ENCODE measurements at regions not wholly inside any gene's neighbourhood (a gene's known extent, or its start where the extent isn't known, plus 50 kb on each side); places are given as distances from the start of the nearest gene placed in this dataset.

GRCh38 chr6:80544976-80545722 lies 438.7 kb downstream of the BCKDHB start:
- Mint-ChIP-seq H3K27me3 (ENCODE audit: insufficient read depth) (no peaks in the 10 kb centered on the region; the same call in 1 of the 2 replicates), H3K4me1 (ENCODE audit: low read depth) (peaks cover 99% of the 10 kb centered on the region), H3K4me3 (peak overlapping the region; percentile 11; the same call in 1 of the 2 replicates), H3K36me3 (ENCODE audit: low read depth) (peaks cover 3% of the 10 kb centered on the region; the same call in 1 of the 2 replicates), H3K9me3 (no peaks in the 10 kb centered on the region), H3K27ac (no peak overlapping the region)
- TF ChIP-seq CTCF (IDR thresholded peaks at IDR 0.05), result no peak
- DNase-seq, result no peak

- Mint-ChIP-seq H3K27ac (peak overlapping the region; percentile 88), H3K36me3 (ENCODE audit: low read depth) (peaks cover 7% of the 10 kb centered on the region; the same call in 1 of the 2 replicates), H3K4me3 (peak overlapping the region; percentile 54), H3K4me1 (ENCODE audit: low read depth) (peaks cover 100% of the 10 kb centered on the region), H3K9me3 (no peaks in the 10 kb centered on the region), H3K27me3 (ENCODE audit: insufficient read depth) (no peaks in the 10 kb centered on the region; the same call in 1 of the 2 replicates)
- no peak for TF ChIP-seq CTCF (IDR thresholded peaks at IDR 0.05)
- DNase-seq, result no peak
Measured at GRCh38 chr6:80544555-80544954, 438.1 kb downstream of the BCKDHB start.

- no peaks in the 10 kb centered on the region for H3K27me3 Mint-ChIP-seq (ENCODE audit: insufficient read depth)
- H3K27ac Mint-ChIP-seq, result peak overlapping the region; percentile 88
- no peaks in the 10 kb centered on the region for H3K9me3 Mint-ChIP-seq
- peak; percentile 72 for DNase-seq
- peak overlapping the region; percentile 69 for H3K4me3 Mint-ChIP-seq
- peaks cover 94% of the 10 kb centered on the region for H3K4me1 Mint-ChIP-seq (ENCODE audit: low read depth)
- TF ChIP-seq CTCF (IDR thresholded peaks at IDR 0.05), result peak; percentile 58
- peaks cover 7% of the 10 kb centered on the region; the same call in 1 of the 2 replicates for H3K36me3 Mint-ChIP-seq (ENCODE audit: low read depth)
Measured at GRCh38 chr6:80543598-80544222, 437.2 kb downstream of the BCKDHB start.

- peaks cover 89% of the 10 kb centered on the region for H3K4me1 Mint-ChIP-seq (ENCODE audit: low read depth)
- H3K9me3 Mint-ChIP-seq, result no peaks in the 10 kb centered on the region
- peaks cover 7% of the 10 kb centered on the region; the same call in 1 of the 2 replicates for H3K36me3 Mint-ChIP-seq (ENCODE audit: low read depth)
- no peak for TF ChIP-seq CTCF (IDR thresholded peaks at IDR 0.05)
- peak overlapping the region; percentile 88; the same call in 1 of the 2 replicates for H3K27ac Mint-ChIP-seq
- no peak for DNase-seq
- H3K27me3 Mint-ChIP-seq (ENCODE audit: insufficient read depth), result no peaks in the 10 kb centered on the region
- no peak overlapping the region for H3K4me3 Mint-ChIP-seq
Measured at GRCh38 chr6:80543151-80543550, 436.7 kb downstream of the BCKDHB start.

GRCh38 chr6:80541886-80542285 lies 435.4 kb downstream of the BCKDHB start:
- H3K4me3 Mint-ChIP-seq, result no peak overlapping the region
- H3K4me1 Mint-ChIP-seq (ENCODE audit: low read depth), result peaks cover 89% of the 10 kb centered on the region
- no peak for DNase-seq
- H3K27ac Mint-ChIP-seq, result peak overlapping the region; percentile 73
- no peaks in the 10 kb centered on the region for H3K27me3 Mint-ChIP-seq (ENCODE audit: insufficient read depth)
- no peaks in the 10 kb centered on the region for H3K9me3 Mint-ChIP-seq
- peaks cover 16% of the 10 kb centered on the region for H3K36me3 Mint-ChIP-seq (ENCODE audit: low read depth)
- no peak for TF ChIP-seq CTCF (IDR thresholded peaks at IDR 0.05)
